ENCODE measurements at regions not wholly inside any gene's neighbourhood (a gene's known extent, or its start where the extent isn't known, plus 50 kb on each side); places are given as distances from the start of the nearest gene placed in this dataset.

DNA sequence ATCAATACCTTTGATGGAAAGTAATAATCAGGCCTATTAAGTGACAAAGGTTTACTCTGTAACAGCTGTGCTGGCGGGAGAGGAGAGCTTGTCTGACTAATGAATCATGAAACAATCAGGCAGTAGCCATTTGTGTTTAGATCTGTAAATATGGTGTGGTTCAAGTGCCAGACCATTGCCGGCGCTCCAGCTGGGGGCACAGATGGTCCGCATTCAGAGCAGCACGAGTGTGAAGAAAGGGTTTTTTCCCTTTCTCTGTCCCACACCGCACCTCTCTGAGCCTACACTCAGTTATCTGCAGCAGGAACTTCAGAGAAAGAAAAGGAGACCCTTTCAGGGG lies 111.3 kb upstream of the PAQR3 start:
- DNase-seq, result no peak
- H3K27ac Mint-ChIP-seq, result no peak overlapping the region
- peaks cover 0 to 9% (median 0%) of the 10 kb centered on the region in 5 donors for H3K27me3 Mint-ChIP-seq
- H3K36me3 Mint-ChIP-seq, result peaks cover 0 to 1% (median 0%) of the 10 kb centered on the region in 3 donors
- no peak overlapping the region for H3K4me3 Mint-ChIP-seq
- POLR2A ChIA-PET, result no interaction called here
- ATAC-seq, result no peak
- no peaks in the 10 kb centered on the region for H3K9me3 Mint-ChIP-seq
- no peaks in the 10 kb centered on the region for H3K4me1 Mint-ChIP-seq

GRCh38 chr4:79049840-79050540 lies 110.8 kb upstream of the PAQR3 start:
- H3K27me3 Mint-ChIP-seq, result peaks cover 0 to 9% (median 0%) of the 10 kb centered on the region in 5 donors
- DNase-seq (no peak), ATAC-seq (no peak)
- no peaks in the 10 kb centered on the region for H3K4me1 Mint-ChIP-seq
- POLR2A ChIA-PET, result no interaction called here
- H3K36me3 Mint-ChIP-seq, result peaks cover 0 to 1% (median 0%) of the 10 kb centered on the region in 3 donors
- no peak overlapping the region for H3K27ac Mint-ChIP-seq
- H3K4me3 Mint-ChIP-seq, result no peak overlapping the region
- H3K9me3 Mint-ChIP-seq, result no peaks in the 10 kb centered on the region

DNA sequence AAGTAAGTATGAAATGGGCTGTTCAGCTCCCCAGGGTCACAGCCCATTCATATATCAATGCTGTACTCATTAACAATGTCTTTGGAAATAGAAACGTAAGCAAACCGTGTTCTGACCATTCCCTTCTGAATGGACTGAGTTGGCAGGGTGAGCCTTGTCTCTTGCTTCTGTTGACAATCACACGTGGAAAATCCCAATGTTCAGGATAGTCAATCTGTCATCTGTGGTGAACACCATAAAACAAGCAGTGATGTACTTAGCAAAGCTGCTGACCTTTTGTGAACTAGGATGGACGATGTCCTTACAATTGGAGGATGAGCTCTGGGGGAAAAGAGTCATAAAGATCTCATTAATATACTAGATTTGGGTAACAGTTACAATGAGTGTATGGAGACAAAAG lies 109.6 kb upstream of the PAQR3 start:
- DNase-seq (no peak), ATAC-seq (no peak)
- Mint-ChIP-seq H3K9me3 (no peaks in the 10 kb centered on the region), H3K4me3 (no peak overlapping the region), H3K27ac (no peak overlapping the region), H3K36me3 (peaks cover 0 to 1% (median 0%) of the 10 kb centered on the region in 3 donors), H3K4me1 (no peaks in the 10 kb centered on the region), H3K27me3 (peaks cover 0 to 7% (median 0%) of the 10 kb centered on the region in 5 donors)
- POLR2A ChIA-PET, result no interaction called here

DNA sequence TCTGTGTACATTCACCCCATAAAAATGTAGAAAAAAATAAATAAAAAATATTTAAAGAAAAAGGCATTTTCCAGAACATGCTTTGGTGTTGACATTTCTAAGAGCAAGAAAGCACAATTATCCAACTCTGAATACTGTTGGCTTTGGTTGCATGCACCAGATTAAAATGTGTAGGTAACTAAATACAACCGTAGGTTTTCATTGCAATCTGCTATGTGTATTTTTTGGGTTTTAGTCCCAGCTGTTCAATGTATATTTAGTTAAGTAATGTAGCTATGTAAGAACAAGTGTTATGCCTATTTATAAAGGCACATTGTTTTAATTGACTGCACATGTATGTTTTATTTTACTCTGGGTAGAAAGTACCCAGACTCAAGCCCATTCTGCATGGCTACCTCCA lies 108.1 kb upstream of the PAQR3 start:
- no peaks in the 10 kb centered on the region for H3K4me1 Mint-ChIP-seq
- DNase-seq (no peak), ATAC-seq (no peak)
- H3K27me3 Mint-ChIP-seq, result no peaks in the 10 kb centered on the region
- H3K36me3 Mint-ChIP-seq, result peaks cover 0 to 1% (median 0%) of the 10 kb centered on the region in 3 donors
- H3K9me3 Mint-ChIP-seq, result no peaks in the 10 kb centered on the region
- H3K27ac Mint-ChIP-seq, result no peak overlapping the region
- H3K4me3 Mint-ChIP-seq, result no peak overlapping the region
- POLR2A ChIA-PET, result no interaction called here

GRCh38 chr4:79046016-79046592 lies 106.9 kb upstream of the PAQR3 start:
- no peak overlapping the region for H3K27ac Mint-ChIP-seq
- H3K36me3 Mint-ChIP-seq, result peaks cover 0 to 1% (median 0%) of the 10 kb centered on the region in 3 donors
- POLR2A ChIA-PET, result no interaction called here
- H3K4me3 Mint-ChIP-seq, result no peak overlapping the region
- ATAC-seq (no peak), DNase-seq (no peak)
- H3K9me3 Mint-ChIP-seq, result no peaks in the 10 kb centered on the region
- H3K27me3 Mint-ChIP-seq, result no peaks in the 10 kb centered on the region
- H3K4me1 Mint-ChIP-seq, result no peaks in the 10 kb centered on the region

GRCh38 chr4:79044141-79044659 lies 105.0 kb upstream of the PAQR3 start:
- H3K27ac Mint-ChIP-seq, result no peak overlapping the region
- no peaks in the 10 kb centered on the region for H3K9me3 Mint-ChIP-seq
- H3K4me1 Mint-ChIP-seq, result no peaks in the 10 kb centered on the region
- ATAC-seq, result no peak
- peaks cover 0 to 1% (median 0%) of the 10 kb centered on the region in 3 donors for H3K36me3 Mint-ChIP-seq
- POLR2A ChIA-PET, result no interaction called here
- peaks cover 0 to 3% (median 0%) of the 10 kb centered on the region in 5 donors for H3K27me3 Mint-ChIP-seq
- H3K4me3 Mint-ChIP-seq, result no peak overlapping the region
- DNase-seq, result no peak

GRCh38 chr4:79043138-79043537 lies 103.9 kb upstream of the PAQR3 start:
- no peak for ATAC-seq
- Mint-ChIP-seq H3K4me1 (no peaks in the 10 kb centered on the region), H3K9me3 (no peaks in the 10 kb centered on the region), H3K4me3 (no peak overlapping the region), H3K36me3 (peaks cover 0 to 1% (median 0%) of the 10 kb centered on the region in 3 donors), H3K27ac (no peak overlapping the region), H3K27me3 (peaks cover 0 to 3% (median 0%) of the 10 kb centered on the region in 5 donors)
- POLR2A ChIA-PET, result no interaction called here
- no peak for DNase-seq

- Mint-ChIP-seq H3K4me1 (no peaks in the 10 kb centered on the region), H3K27ac (no peak overlapping the region), H3K36me3 (peaks cover 0 to 1% (median 0%) of the 10 kb centered on the region in 3 donors)
Observed at GRCh38 chr4:79042079-79042674, 102.9 kb upstream of the PAQR3 start.

GRCh38 chr4:79034544-79034943 lies 95.3 kb upstream of the PAQR3 start:
- ATAC-seq, result no peak
- Mint-ChIP-seq H3K27me3 (peaks cover 0 to 8% (median 6%) of the 10 kb centered on the region in 5 donors), H3K27ac (no peak overlapping the region), H3K9me3 (no peaks in the 10 kb centered on the region), H3K4me3 (no peak overlapping the region), H3K36me3 (no peaks in the 10 kb centered on the region), H3K4me1 (no peaks in the 10 kb centered on the region)
- POLR2A ChIA-PET, result no interaction called here
- DNase-seq, result no peak

More at GRCh38 chr4:79042079-79042674, 102.9 kb upstream of the PAQR3 start:
- no peak overlapping the region for H3K4me3 Mint-ChIP-seq
- ATAC-seq, result no peak
- H3K9me3 Mint-ChIP-seq, result no peaks in the 10 kb centered on the region
- POLR2A ChIA-PET, result no interaction called here
- no peak for DNase-seq
- peaks cover 0 to 3% (median 0%) of the 10 kb centered on the region in 5 donors for H3K27me3 Mint-ChIP-seq

- H3K4me3 Mint-ChIP-seq, result no peak overlapping the region
- ATAC-seq (no peak), DNase-seq (no peak)
- no peaks in the 10 kb centered on the region for H3K9me3 Mint-ChIP-seq
- H3K27me3 Mint-ChIP-seq, result peaks cover 0 to 13% (median 3%) of the 10 kb centered on the region in 5 donors
- no peaks in the 10 kb centered on the region for H3K36me3 Mint-ChIP-seq
- no peak overlapping the region for H3K27ac Mint-ChIP-seq
- H3K4me1 Mint-ChIP-seq, result no peaks in the 10 kb centered on the region
- POLR2A ChIA-PET, result no interaction called here
Observed at GRCh38 chr4:79030973-79031372, 91.7 kb upstream of the PAQR3 start.

- ATAC-seq, result no peak
Observed at GRCh38 chr4:79027656-79028055, 88.4 kb upstream of the PAQR3 start.

DNA sequence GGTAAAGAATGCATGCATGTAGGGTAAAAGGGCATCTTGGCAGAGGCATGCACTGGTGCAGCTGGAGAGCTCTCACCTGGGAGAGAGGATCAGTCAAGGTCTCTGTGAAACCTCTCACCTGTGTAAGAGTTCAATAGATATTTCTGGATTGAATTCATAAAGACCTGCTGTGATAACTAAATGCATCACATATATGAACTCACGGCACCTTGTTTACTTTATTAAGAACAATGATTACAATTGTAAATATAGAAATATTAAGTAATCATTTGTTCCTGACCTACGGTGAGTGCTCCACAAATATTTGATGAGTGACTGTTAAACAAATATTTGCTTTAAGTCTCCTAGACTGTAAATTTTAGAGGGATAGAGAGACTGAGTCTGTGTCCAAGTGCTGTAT lies 85.9 kb upstream of the PAQR3 start:
- no peak overlapping the region for H3K27ac Mint-ChIP-seq
- POLR2A ChIA-PET, result no interaction called here
- ATAC-seq (no peak), DNase-seq (no peak)
- H3K27me3 Mint-ChIP-seq, result peaks cover 0 to 10% (median 5%) of the 10 kb centered on the region in 5 donors
- H3K4me3 Mint-ChIP-seq, result no peak overlapping the region
- no peaks in the 10 kb centered on the region for H3K36me3 Mint-ChIP-seq
- H3K4me1 Mint-ChIP-seq, result no peaks in the 10 kb centered on the region
- no peaks in the 10 kb centered on the region for H3K9me3 Mint-ChIP-seq

More at GRCh38 chr4:79027656-79028055, 88.4 kb upstream of the PAQR3 start:
- Mint-ChIP-seq H3K4me1 (no peaks in the 10 kb centered on the region), H3K27me3 (peaks cover 0 to 13% (median 2%) of the 10 kb centered on the region in 5 donors), H3K4me3 (no peak overlapping the region), H3K9me3 (no peaks in the 10 kb centered on the region), H3K36me3 (no peaks in the 10 kb centered on the region), H3K27ac (no peak overlapping the region)
- no peak for DNase-seq
- POLR2A ChIA-PET, result no interaction called here
